Fibroblast of skin of scalp (primary cell): ENCODE measurements at regions not wholly inside any gene's neighbourhood (a gene's known extent, or its start where the extent isn't known, plus 50 kb on each side); places are given as distances from the start of the nearest gene placed in this dataset.
A peak's percentile ranks its signal among the peaks of the same experiment; 100 is the strongest.

ENCODE experiments used
- DNase-seq: peaks from one replicate; pipeline ENCODE4 v3.0.0-alpha.2; 2013

DNA sequence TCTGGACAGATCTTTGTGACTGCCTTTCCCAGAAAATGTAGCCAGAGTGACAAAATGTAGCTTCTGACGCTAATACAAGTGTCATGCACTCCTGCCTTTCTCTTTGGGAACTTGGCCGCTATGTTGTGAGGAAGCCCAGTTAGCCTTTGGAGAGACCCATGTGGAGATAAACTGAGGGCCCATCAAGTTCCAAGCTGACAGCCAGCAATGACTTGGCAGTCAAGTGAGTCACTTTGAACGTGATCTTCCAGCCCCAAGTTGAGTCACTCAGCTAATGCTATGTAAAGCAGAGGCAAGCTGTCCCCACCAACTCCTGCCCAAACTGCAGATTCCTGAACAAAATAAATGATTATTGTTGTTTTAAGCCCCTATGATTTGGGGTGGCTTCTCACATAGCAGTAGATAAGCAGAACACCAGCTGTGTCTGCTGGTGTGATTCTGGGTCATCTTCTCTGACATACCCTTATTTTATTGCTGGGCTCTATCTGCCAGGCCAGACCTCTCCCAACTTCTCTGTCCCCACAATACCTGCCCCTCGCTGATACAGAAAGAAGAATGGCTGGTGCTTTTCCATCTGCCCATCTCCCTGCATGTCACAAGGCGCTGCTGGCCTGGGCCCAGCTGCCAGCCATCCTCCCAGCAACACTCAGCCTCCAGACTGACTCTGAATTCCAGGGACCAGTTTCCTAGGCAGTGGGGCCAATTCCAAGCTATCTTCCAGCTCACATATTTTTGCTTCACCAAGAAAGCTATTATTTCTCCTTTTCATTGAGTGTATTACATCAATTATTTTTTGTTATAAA, 274.8 kb downstream of the LRFN2 start:
- DNase-seq = peak; percentile 27

DNA sequence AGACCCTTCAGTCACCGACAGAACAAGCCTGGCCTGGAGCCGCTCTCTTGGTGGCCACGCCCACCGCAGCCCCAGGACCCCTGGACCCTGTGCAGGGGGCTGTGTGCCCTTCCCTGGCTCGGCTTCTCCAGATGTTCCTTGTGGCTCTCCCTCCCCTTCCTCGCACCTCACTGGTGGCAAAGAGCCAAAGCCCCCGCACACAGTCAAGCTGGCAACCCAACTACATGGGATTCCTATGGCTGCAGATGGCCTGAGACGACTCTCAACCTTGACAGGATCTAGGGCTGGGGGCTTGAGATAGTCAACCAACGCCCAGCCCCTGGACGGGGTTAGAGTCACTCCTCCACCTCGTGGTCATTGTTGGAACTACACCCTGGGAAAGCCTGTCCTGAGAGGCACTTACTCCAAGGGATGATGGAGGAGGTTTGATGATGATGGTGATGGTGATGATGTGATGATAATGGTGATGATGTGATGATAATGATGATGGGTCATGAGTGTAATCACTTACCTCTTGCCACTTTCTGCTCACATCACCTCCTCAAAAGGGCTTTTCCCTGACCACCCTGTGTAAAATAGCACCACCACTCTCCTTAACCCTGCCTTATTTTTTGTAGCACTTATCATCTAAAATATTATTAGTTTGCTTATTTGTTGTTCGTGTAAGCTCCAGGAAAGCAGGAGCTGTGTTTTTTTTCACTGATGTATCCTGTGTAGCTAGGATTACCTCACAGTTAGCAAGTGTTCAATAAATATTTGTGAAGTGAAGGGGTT, 278.4 kb downstream of the LRFN2 start:
- DNase-seq = peak; percentile 65

DNA sequence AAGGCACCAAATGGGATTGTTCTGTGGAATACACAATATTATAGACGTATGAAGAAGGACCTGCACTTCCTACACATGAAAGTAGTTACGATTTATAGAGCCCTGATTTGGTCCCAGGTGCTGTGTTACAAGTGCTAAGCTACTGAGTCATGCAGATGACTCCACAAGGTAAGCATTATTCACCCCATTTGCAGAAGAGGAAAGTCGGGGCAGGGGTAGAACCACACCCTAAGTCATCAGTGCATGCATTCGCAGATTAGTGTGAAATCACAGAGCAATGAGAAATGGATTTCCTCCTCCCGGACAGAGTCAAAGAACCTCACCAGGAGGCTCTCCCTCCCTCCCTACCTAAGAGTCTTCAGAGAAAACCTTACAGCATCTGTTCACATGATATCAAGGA, 279.5 kb downstream of the LRFN2 start:
- no peak for DNase-seq

DNA sequence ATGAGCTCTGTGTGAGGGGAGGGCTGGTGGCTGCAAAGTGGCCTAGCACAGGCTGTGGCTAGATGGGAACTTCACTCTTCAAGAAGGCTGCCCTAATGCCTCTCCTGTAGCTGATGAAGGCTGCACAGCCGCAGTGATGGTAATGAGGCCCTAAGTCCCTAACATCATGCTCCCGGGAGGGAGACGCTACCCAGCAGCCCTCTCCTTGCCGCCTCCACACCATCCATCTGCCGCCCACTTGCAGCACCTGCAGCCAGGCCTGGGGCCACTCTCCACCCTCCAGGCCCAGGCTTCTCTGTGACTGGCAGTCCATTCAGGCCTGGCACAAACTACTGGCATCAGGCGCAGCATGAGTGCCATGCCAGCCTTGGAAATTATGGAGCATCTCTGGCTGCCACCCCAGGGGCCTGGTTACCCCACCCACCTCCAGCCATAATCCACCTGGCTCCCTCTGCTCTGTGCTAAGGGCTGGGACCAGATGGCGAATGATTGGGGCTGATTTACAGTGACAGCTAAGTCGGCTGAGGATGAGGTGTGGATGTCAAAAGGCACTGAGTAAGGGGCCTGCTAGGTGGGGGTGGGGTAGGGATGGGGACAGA, 284.2 kb downstream of the LRFN2 start:
- no peak for DNase-seq

DNA sequence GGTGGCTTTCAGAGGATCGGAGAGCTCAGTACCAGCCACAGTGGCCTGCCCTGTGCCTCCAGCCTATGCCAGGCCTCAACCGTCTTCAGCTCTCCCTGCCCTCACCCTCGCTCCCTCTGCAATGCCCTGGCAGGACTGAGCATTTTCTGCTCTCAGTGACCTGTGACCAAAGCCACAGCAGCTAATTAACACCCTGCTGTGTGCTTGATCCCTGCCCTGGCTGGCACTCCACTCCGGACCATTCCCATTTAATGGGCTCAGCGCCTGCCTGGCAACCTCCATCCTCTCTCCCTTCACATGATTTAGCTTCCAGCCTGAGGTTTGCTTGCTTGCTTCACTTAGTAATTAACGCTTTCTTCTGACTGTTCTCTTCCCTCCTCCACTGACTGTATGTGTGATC, 287.5 kb downstream of the LRFN2 start:
- no peak for DNase-seq

DNA sequence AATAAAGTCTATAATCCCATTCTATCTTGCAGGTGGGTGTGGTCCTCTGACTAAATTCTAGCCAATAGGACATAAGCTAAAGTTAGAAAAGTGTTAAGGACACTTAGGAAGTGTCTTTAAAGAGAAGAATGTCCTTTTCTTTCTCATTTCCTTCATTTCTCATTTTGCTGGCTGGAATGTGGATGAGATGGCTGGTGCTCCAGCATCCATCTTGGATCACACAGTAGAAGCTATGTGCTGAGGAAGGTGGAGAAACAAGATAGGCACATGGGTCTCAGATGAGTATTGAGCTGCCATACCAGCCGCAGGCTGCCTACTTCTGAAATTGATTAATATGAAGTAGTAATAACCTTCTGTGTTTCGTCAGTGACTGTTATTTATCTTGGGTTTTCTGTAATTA, 289.0 kb downstream of the LRFN2 start:
- no peak for DNase-seq

DNA sequence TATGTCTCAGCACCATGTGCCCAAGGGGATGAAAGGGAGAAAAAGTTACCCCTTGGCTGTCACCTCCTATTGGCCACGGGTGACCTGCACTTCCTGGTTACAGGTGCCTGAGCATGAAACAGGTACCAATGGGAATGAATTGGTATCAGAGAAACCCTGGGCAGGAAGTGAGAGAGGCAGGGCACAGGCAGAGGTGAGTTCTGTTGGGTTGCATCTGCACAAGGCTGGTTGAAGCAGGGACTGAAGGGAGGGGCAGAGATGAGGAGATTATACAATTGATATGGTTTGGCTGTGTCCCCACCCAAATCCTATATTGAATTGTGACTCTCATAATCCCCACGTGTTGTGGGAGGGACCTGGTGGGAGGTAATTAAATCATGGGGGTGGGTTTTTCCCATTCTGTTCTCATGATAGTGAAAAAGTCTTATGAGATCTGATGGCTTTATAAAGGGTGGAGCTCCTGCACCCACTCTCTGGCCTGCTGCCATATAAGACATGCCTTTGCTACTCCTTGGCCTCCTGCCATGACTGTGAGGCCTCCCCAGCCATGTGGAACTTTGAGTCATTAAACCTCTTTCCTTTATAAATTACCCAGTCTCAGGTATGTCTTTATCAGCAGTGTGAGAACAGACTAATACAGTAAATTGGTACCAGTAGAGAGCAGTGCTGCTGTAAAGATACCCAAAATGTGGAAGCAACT, 291.8 kb downstream of the LRFN2 start:
- peak; percentile 30 for DNase-seq

DNA sequence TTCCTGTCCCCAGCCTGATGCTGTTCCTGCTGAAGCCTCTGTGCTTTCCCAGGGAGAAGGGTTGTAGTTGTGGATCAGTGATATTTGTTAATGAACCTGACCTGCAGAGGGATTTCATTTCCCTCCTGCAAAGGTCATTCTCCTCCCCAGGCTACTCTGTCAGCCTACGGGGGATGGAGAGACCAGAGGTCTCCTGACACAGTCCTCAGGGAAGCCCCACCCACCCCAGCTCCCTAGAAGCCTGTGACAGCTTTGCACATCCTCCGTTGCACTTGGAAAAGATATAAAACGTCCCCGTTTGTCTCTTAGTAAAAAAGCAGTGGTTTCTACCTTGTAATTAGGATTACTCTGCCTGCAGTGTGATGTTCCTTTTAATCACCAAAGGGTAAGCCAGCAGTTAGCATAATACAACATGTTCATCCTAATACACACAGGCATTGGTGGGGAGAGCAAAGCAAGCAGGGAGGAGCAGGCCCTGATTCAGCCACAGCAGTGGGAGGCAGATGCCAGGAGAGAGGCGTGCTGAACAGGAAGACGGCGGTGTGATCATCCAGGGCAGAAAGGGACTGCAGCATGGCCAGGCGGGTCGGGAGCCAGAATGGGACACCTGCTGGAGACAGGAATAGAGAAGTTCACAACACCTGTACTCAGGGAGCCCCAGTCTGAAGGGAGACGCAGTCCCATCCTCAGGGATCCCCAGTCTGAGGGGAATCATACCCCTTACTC, 293.5 kb downstream of the LRFN2 start:
- DNase-seq = no peak

DNA sequence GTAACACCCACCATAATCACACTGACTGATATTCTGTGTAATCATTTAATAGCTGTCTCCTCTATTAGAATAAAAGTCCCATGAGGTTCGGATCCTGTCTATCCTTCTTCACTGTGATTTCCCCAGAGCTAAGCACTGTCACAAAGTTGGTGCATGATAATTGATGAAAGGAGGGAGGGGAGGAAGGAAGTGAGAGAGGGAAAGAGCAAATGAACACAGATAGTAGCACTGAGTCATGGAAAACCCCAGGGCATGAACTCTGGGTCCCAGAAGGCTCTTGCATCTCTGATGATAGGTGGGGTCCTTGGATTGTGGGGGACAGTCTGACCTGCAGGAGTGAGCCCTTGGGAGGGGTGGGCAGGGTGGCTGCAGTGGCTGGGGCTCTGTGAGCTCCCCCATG, 294.1 kb downstream of the LRFN2 start:
- DNase-seq = no peak

DNA sequence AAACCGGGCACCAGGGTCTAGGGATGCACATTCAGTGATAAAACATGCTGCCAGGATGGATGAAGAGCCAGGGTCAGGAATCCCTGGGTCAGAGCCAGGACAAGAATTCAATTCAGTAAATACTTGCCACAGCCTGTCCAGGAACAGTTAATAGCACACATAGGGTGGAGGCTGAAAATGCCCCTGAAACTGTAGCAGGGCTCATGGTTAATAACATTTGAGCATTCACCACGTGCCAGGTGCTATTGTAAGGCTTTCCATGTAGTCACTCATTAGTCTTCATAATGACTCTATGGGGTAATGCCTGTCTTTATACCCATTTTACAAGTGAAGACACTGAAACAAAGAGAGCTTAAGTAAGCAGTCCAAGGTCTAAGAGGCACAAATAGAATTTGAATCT, 296.3 kb downstream of the LRFN2 start:
- no peak for DNase-seq

DNA sequence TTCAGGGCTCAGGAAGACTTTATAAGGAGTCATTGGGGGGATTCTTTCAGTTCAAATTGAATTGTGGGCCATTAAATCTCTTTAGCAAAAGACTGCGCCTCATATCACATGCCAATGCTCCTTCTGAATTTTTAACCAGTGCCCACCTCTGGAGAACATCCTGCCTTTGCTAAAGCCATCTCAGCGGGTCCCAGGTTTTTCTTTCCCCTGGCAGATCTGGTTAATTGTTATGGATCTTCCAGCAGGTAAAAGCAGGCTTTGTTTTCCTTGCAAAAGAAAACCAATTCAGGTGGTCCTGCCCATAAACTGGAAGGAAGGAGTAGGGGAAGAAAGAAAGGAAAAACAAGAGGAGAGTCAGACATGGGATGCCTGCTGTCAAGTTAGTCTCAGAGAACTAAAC, 298.2 kb downstream of the LRFN2 start:
- DNase-seq = no peak

DNA sequence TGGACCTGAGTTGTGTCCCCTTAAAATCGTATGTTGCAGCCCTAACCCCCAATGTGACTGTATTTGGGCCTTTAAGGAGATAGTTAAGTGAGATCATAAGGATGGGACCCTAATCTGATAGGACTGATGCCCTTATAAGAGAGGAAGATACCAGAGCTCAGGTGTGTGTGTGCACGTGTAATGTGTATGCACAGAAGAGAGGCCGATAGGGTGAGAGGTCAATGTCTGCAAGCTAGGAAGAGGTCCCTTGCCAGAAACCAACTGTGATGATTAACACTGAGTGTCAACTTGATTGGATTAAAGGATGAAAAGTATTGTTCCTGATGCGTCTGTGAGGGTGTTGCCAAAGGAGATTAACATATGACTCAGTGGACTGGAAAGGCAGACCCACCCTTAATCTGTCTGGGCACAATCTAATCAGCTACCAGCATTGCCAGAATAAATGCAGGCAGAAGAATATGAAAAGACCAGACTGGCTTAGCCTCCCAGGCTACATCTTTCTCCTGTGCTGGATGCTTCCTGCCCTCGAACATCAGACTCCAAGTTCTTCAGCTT, 299.8 kb downstream of the LRFN2 start:
- no peak for DNase-seq

DNA sequence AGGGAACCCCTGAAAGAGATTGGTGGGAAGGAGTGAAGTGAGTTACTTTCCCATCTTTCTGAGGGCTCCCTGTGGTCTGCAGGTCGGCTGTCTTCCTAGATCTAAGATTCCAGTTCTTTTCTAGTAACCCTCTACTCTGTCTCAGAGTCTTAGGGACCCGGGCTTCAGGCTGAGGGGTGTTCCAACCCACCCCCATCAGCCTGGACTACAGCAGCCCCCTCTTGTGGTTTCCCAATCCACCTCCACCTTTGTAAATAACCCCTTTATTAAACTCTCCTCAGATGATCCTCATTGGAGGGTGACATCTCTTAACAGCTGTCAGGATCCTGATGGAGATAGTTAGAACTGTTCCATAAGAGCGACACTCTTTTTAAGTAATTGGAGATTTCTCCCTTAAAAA, 300.4 kb downstream of the LRFN2 start:
- no peak for DNase-seq

DNA sequence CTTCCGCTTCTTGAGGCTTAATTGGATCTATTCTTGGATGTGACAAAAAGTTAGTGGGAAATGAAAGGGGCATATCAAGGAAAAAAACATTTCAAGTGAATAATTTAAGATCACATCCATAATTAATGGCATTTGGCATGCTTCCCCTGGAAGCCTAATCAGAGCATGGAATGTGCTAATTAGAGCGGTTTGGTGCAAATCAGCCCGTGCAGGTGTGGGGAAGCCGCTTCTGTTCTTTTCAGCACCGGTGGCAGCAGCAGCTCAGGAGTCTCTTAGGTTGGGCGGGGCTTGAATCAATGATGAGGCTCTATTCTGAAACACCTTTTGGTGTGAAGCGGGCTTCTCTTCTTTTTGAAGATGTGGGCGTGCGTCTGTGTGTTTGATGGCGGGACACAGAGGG, 301.2 kb downstream of the LRFN2 start:
- DNase-seq = no peak

DNA sequence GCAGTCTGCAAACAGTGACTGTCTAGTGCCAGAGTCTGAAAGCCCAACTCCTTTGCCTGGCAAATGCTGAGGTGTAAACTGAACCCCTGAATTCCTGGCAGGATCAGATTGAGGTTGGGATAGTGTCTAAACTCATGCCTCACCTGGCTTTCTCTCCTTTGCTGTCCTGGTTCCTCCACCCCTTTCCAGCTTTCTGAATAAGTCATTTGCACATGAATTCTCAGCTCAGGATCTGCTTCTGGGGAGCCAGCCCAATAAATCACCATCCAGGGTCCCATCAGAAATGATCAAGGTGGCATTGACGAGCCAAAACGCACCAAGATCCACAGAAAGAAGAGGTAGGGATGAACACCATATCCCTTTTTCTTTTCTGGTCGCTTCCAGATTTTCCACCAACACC, 301.6 kb downstream of the LRFN2 start:
- DNase-seq = no peak

DNA sequence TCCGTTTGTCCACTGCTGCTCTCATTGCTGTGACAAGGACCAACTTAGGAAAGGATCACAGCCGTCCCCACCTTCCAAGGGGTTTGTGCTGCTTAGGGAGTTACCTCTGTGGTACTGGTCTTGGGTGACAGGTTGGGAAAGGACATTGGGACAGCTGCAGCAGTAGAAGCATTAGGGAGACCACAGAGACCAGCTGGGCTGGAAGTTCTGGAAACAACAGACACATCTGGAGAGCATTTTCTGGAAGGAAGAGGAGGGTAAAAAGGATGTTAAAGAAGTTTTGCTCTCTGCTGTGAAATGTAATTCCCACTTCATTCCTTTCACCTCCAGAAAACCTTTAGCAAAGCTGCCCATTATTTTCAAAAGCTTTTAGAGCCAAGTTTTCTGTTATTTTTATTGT, 304.2 kb downstream of the LRFN2 start:
- DNase-seq = no peak

DNA sequence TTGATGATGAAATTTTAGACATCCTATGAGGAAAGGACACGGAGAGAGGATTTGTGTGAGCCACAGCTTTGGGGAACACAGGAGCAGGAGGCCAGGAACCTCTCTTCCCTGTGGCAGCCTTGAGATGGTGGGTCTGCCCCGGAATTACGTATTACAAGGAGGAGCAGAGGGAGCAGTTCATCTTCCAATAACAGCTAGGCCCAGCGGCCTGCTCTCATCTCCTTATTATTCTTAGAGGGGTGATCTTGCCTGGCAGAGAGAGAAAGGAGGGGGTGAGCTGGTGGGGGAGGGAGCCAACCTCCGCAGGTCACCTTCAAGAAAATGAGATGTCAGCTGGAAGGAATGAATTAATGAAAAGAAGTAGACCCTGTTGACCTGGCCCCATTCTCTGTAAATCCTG, 305.8 kb downstream of the LRFN2 start:
- no peak for DNase-seq

DNA sequence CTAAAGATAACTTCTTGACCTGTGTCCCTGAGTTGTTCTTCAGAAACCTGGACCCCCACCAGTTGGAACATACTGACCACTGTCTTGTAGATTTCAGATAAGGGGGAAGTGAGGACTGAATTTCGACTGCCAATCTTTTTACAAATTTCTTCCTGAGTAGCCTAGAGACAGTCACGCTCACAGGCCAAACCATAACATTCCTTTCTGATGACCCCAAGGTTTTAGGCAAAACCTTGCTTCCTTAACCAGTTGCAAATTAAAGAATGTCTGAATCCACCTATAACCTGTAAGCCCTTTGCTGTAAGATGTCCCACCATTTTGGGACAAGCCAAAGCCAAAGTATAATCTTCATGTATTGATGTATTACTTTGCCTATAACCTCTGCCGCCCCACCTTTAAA, 306.9 kb downstream of the LRFN2 start:
- DNase-seq = no peak

DNA sequence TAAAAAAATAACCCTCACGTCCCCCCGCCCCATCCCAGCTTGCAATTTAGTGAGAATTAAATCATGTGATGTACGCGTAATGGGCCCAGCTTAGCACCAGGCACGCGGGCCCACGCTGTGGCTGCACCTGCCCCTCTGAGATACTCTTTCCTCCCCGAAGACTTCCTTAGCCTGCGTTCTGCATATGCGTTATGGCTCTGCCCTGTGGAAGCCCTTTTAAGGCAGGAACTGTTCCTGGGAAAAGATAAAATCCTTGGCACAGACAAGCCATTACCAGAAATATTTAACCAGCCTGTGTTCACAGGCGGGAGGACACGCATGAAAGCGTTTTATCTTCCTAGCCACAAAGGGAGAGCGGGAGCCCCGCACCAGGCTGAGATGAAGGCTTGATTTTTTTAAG, 311.0 kb downstream of the LRFN2 start:
- DNase-seq = no peak

DNA sequence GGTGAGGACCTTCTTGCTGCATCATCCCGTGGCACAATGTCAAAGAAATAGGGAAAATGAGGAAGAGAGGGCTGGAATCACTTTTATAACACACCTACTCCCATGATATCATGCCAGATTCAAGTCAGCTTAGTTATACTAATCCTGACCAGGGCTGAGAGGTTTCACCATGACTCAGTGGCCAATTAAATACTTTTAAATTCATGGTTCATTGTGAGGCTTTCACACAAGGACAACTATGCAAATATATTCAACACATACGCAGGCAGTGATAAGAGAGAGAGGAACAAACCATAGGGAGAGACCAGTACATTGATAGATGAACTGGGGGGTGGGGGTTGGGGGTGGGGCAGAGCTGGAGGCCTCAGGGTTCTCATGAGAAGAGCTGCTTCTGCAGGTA, 313.1 kb downstream of the LRFN2 start:
- DNase-seq = no peak

DNA sequence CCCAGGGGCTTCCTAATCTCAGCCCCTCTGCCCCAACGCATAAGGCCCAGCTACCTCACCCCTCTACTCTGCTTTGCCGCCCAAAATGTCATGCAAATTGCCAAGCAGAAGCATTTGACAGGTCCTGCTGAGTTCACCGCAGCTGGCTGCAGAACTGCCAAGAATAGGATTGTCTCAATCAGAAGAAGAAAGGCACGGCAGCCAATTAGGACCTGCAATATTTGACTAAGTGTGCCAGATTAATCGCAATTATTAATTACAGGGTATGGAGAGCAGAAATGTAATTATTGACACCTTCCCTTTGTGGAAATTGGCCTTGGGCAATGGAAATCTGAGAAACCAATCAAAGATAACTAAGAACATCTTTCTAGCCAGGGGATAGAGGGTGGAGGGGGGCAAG, 318.6 kb downstream of the LRFN2 start:
- no peak for DNase-seq

DNA sequence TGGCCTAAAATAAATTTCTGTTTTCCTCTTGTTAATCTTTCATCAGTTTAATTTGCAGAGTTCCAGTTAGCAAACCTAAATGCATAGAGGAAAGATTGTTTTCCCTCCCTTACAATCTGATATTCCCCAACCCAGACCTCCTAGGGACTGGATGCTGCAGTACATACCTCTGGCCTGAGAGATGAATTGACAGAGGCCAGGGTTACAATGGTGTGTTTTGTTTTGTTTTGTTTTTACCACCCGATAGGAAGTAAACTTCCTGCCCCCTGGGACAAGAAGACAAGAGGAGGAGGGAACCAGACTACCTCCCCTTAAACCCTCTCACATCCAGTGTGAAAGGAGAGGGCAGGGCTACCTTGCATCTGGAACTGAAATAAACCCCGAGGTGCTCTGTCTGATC, 319.0 kb downstream of the LRFN2 start:
- DNase-seq = no peak
